ENCODE measurements at regions not wholly inside any gene's neighbourhood (a gene's known extent, or its start where the extent isn't known, plus 50 kb on each side); places are given as distances from the start of the nearest gene placed in this dataset.

DNA sequence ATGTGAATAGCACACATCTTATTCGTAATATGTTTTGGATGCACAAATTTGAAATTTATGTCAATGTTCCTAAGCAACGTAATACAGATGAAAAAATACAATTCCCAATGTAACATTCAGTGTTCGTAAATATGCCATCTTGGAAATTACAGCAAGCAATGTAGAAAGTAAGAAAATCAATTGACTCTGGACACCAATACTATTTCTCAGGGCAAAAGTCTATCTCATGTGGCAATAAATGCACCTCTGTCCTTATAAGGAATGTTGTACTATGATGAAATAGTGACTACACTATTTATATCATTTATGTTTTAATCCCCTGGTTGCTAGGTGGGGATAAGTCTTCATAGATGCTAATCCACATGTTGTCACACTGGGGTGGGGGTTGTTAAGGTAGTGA, 251.2 kb downstream of the GXYLT1 start:
- TF ChIP-seq, protein P1, sequence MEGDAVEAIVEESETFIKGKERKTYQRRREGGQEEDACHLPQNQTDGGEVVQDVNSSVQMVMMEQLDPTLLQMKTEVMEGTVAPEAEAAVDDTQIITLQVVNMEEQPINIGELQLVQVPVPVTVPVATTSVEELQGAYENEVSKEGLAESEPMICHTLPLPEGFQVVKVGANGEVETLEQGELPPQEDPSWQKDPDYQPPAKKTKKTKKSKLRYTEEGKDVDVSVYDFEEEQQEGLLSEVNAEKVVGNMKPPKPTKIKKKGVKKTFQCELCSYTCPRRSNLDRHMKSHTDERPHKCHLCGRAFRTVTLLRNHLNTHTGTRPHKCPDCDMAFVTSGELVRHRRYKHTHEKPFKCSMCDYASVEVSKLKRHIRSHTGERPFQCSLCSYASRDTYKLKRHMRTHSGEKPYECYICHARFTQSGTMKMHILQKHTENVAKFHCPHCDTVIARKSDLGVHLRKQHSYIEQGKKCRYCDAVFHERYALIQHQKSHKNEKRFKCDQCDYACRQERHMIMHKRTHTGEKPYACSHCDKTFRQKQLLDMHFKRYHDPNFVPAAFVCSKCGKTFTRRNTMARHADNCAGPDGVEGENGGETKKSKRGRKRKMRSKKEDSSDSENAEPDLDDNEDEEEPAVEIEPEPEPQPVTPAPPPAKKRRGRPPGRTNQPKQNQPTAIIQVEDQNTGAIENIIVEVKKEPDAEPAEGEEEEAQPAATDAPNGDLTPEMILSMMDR (IDR thresholded peaks at IDR 0.05): no peak
- TF ChIP-seq POLR2A (IDR thresholded peaks at IDR 0.05) (no peak), POLR2AphosphoS5 (IDR thresholded peaks at IDR 0.05) (no peak)
- Histone ChIP-seq H3K27ac (no peak overlapping the region), H3K27me3 (replicated peaks; ENCODE audit: insufficient read depth) (no peaks in the 10 kb centered on the region), H3K4me3 (no peak overlapping the region), H3K9me3 (no peaks in the 10 kb centered on the region), H3K36me3 (no peaks in the 10 kb centered on the region), H3K4me1 (replicated peaks) (no peaks in the 10 kb centered on the region)
- intact Hi-C loops (cut with DNase I): no loop called here
- no peak for DNase-seq (ENCODE audit: low spot score)
- 93% methylated on average over 3 of the region's 3 CpGs for WGBS

DNA sequence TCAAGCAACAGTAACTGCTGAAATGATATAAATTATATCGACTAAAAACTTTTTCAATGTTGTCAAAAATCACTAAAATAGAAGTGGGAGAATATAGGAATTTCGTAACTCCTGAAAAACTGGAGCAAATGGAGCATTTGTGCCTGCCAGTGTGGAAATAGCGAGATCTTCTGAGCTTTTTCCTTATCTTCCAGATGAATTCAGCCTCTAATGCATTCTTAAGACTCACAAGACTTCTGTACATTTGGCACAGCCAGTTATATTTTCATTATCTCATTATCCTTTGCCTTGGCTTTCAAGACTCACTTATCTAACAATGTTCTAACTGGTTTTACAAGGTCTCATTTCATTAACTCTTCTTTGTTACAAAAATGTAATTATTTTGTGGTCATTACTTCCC, 252.4 kb downstream of the GXYLT1 start:
- WGBS: 74% methylated on average over 3 of the region's 3 CpGs
- intact Hi-C loops (cut with DNase I): no loop called here

DNA sequence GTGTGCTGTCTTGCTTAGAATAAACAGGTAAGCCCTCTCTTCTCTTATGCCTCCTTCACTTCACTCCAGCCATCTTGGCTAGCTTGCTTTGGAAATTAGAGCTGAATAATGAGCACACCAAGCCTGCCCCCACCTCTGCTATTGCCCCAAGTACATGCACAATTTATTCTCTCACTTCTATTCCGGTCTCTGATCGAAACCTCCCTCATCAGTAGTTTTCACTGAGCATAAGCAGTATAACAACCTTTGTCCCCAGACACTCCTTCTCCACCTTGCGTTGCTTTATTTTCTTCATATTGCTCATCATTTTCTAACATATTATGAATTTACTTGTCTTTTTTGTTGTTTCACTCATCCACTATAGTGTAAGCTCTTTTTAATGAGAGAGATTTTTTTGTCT, 253.4 kb downstream of the GXYLT1 start:
- no peaks in the 10 kb centered on the region for H3K36me3 ChIP-seq
- no peak for DNase-seq (ENCODE audit: low spot score)
- intact Hi-C loops (cut with DNase I): no loop called here
- no peaks in the 10 kb centered on the region for H3K4me1 ChIP-seq (replicated peaks)
- H3K27ac ChIP-seq: no peak overlapping the region
- TF ChIP-seq, protein P1 (IDR thresholded peaks at IDR 0.05): no peak
- TF ChIP-seq POLR2AphosphoS5 (IDR thresholded peaks at IDR 0.05) (no peak), POLR2A (IDR thresholded peaks at IDR 0.05) (no peak)
- H3K9me3 ChIP-seq: no peaks in the 10 kb centered on the region
- WGBS: 98% methylated on average over 3 of the region's 3 CpGs
- no peaks in the 10 kb centered on the region for H3K27me3 ChIP-seq (replicated peaks; ENCODE audit: insufficient read depth)
- H3K4me3 ChIP-seq: no peak overlapping the region

More for the DNA sequence above, 252.4 kb downstream of the GXYLT1 start:
- DNase-seq (ENCODE audit: low spot score): no peak
- Histone ChIP-seq H3K4me1 (replicated peaks) (no peaks in the 10 kb centered on the region), H3K27me3 (replicated peaks; ENCODE audit: insufficient read depth) (no peaks in the 10 kb centered on the region), H3K9me3 (no peaks in the 10 kb centered on the region), H3K36me3 (no peaks in the 10 kb centered on the region), H3K4me3 (no peak overlapping the region), H3K27ac (no peak overlapping the region)
- TF ChIP-seq, protein P1 (IDR thresholded peaks at IDR 0.05): no peak
- TF ChIP-seq POLR2A (IDR thresholded peaks at IDR 0.05) (no peak), POLR2AphosphoS5 (IDR thresholded peaks at IDR 0.05) (no peak)

- no peak for TF ChIP-seq POLR2A (IDR thresholded peaks at IDR 0.05)
- no peak for TF ChIP-seq POLR2AphosphoS5 (IDR thresholded peaks at IDR 0.05)
- TF ChIP-seq, protein P1 (IDR thresholded peaks at IDR 0.05): no peak
- Histone ChIP-seq H3K36me3 (no peaks in the 10 kb centered on the region), H3K27me3 (replicated peaks; ENCODE audit: insufficient read depth) (no peaks in the 10 kb centered on the region), H3K4me1 (replicated peaks) (no peaks in the 10 kb centered on the region), H3K27ac (no peak overlapping the region), H3K9me3 (no peaks in the 10 kb centered on the region), H3K4me3 (no peak overlapping the region)
- intact Hi-C loops (cut with DNase I): no loop called here
- no peak for DNase-seq (ENCODE audit: low spot score)
Measured at GRCh38 chr12:41888285-41888684, 256.4 kb downstream of the GXYLT1 start.

- no peak for DNase-seq (ENCODE audit: low spot score)
- 73% methylated on average over 5 of the region's 5 CpGs for WGBS
- no peak overlapping the region for H3K27ac ChIP-seq
- no peaks in the 10 kb centered on the region for H3K27me3 ChIP-seq (replicated peaks; ENCODE audit: insufficient read depth)
- TF ChIP-seq POLR2A (IDR thresholded peaks at IDR 0.05) (no peak), POLR2AphosphoS5 (IDR thresholded peaks at IDR 0.05) (no peak)
- TF ChIP-seq, protein P1 (IDR thresholded peaks at IDR 0.05): no peak
- no peaks in the 10 kb centered on the region for H3K9me3 ChIP-seq
- no peaks in the 10 kb centered on the region for H3K36me3 ChIP-seq
- intact Hi-C loops (cut with DNase I): no loop called here
- H3K4me3 ChIP-seq: no peak overlapping the region
- no peaks in the 10 kb centered on the region for H3K4me1 ChIP-seq (replicated peaks)
Measured at GRCh38 chr12:41881891-41882805, 262.5 kb downstream of the GXYLT1 start.
